Endothelial cell (in vitro differentiated cells): ENCODE measurements at regions not wholly inside any gene's neighbourhood (a gene's known extent, or its start where the extent isn't known, plus 50 kb on each side); places are given as distances from the start of the nearest gene placed in this dataset.
"Not testable (repeated sequence)": the region's sequence is repeated elsewhere in the genome, so short reads cannot be mapped to it uniquely, and the experiment has no call there.

Experiments
- DNase-seq: peaks from one replicate; pipeline ENCODE4 v3.0.0; 2021; ENCODE audit warnings: low spot score
- H3K27ac Mint-ChIP-seq: one replicate; pipeline ENCODE4 v1.8.0; 2021; ENCODE audit warnings: mixed read lengths, inconsistent platforms; ENCODE audit not compliant: unreplicated experiment
- H3K27me3 Mint-ChIP-seq: one replicate; pipeline ENCODE4 v1.8.0; 2021; ENCODE audit warnings: mild to moderate bottlenecking, moderate library complexity, mixed read lengths, inconsistent platforms; ENCODE audit not compliant: unreplicated experiment
- H3K36me3 Mint-ChIP-seq: one replicate; pipeline ENCODE4 v1.8.0; 2021; ENCODE audit warnings: mild to moderate bottlenecking, low read depth, mixed read lengths, inconsistent platforms; ENCODE audit not compliant: unreplicated experiment
- H3K4me1 Mint-ChIP-seq: one replicate; pipeline ENCODE4 v1.8.0; 2021; ENCODE audit warnings: mild to moderate bottlenecking, mixed read lengths, inconsistent platforms; ENCODE audit not compliant: unreplicated experiment
- H3K4me3 Mint-ChIP-seq: one replicate; pipeline ENCODE4 v1.8.0; 2021; ENCODE audit warnings: mild to moderate bottlenecking, mixed read lengths, inconsistent platforms; ENCODE audit not compliant: unreplicated experiment
- H3K9me3 Mint-ChIP-seq: one replicate; pipeline ENCODE4 v1.8.0; 2021; ENCODE audit warnings: mixed read lengths, inconsistent platforms; ENCODE audit not compliant: unreplicated experiment
- TF ChIP-seq, protein P1 (sequence below): fragments of 200-600 bp; sonication (generic); IDR thresholded peaks from one replicate; pipeline ENCODE4 v1.5.0; 2021; ENCODE audit warnings: antibody characterized with exemption; ENCODE audit not compliant: unreplicated experiment

DNA sequence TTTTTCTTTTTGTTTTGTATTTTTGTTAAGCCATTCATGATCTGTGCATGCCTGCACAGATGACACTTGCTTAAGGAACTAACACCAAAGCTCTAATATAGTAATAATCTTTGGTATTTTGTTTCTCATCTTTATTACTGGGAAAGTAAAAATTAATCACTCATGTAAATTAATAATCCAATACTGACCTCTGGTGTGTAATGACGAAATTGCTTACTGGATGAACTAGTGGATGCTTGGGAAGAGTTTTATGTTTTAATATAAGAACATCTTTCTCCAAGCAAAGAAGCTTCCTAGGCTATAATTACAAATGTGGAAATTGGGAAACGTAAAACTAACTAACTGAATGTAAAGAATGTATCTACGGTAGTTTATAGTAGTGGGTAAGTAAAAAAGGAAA, 147.9 kb downstream of the POTEC start:
- H3K27ac Mint-ChIP-seq, H3K27me3 Mint-ChIP-seq, H3K9me3 Mint-ChIP-seq, H3K4me1 Mint-ChIP-seq, H3K36me3 Mint-ChIP-seq, H3K4me3 Mint-ChIP-seq, DNase-seq: not testable (repeated sequence)
- TF ChIP-seq, protein P1, sequence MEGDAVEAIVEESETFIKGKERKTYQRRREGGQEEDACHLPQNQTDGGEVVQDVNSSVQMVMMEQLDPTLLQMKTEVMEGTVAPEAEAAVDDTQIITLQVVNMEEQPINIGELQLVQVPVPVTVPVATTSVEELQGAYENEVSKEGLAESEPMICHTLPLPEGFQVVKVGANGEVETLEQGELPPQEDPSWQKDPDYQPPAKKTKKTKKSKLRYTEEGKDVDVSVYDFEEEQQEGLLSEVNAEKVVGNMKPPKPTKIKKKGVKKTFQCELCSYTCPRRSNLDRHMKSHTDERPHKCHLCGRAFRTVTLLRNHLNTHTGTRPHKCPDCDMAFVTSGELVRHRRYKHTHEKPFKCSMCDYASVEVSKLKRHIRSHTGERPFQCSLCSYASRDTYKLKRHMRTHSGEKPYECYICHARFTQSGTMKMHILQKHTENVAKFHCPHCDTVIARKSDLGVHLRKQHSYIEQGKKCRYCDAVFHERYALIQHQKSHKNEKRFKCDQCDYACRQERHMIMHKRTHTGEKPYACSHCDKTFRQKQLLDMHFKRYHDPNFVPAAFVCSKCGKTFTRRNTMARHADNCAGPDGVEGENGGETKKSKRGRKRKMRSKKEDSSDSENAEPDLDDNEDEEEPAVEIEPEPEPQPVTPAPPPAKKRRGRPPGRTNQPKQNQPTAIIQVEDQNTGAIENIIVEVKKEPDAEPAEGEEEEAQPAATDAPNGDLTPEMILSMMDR, result peak; percentile 12

DNA sequence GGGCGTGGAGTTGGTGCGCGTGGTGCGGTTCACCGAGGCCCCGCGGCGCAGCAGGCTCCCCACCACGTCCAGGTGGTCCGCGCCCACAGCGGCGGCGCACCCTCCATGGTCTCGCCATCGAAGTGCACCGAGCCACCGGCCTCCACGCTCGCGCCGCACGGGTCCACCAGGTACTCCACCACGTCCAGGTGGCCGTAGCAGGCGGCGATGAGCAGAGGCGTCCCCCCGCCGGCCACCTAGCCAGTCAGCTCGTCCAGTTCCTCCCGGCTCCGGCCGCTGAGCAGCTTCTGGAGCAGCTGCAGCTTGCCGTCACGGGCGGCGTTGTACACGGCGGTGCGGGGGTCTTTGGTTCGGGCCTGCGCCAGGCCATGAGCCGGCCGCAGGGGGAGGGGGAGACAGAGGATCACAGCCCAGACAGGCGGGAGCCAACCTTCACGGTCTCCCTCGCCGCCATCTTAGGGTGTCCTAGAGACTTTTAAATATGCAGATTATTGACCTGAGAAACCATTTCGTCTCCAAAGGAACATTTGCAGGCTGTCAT, 149.8 kb downstream of the POTEC start:
- not testable (repeated sequence) for H3K4me1 Mint-ChIP-seq, H3K27me3 Mint-ChIP-seq, H3K9me3 Mint-ChIP-seq

DNA sequence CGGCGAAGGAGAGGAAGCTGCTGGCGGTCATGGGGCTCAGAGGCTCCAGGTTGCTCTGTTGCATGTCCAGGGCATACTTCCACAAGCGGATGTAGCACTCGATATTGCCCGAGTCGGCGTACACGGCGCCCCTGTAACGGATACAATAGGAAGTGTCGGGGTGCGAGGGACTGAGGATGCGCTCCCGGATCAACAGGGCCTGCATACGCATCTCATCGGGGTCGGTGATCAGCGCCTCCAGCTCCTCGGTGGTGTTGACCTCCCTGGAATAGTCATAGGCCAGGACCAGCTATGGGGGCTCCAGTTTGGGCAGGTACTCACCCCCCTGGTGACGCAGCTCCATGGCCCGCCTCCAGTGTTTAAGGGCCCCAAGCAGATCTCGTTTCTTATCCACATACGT, 150.8 kb downstream of the POTEC start:
- H3K27ac Mint-ChIP-seq, DNase-seq, H3K27me3 Mint-ChIP-seq, H3K9me3 Mint-ChIP-seq, H3K4me1 Mint-ChIP-seq, H3K36me3 Mint-ChIP-seq, H3K4me3 Mint-ChIP-seq: not testable (repeated sequence)

More for the DNA sequence above, 149.8 kb downstream of the POTEC start:
- DNase-seq, H3K36me3 Mint-ChIP-seq, H3K4me3 Mint-ChIP-seq, H3K27ac Mint-ChIP-seq: not testable (repeated sequence)

DNA sequence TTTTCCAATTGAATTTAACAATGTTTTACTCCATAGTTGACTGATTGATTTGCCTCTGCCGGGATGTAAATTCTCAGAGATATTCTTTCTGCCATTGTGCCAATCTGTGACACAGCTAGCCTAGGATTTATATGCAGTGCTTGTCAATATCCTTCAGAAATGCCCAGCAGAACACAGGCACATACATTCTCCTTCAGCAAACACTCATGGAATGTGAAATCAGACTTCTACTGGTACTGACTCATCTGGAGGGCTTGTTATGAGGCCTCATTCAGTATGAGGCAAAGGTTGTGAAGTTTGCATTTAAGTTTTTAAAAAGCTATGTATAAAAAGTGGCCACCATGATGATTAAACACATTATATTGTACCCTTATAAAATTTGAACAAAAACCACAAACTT, 158.4 kb downstream of the POTEC start:
- not testable (repeated sequence) for DNase-seq

DNA sequence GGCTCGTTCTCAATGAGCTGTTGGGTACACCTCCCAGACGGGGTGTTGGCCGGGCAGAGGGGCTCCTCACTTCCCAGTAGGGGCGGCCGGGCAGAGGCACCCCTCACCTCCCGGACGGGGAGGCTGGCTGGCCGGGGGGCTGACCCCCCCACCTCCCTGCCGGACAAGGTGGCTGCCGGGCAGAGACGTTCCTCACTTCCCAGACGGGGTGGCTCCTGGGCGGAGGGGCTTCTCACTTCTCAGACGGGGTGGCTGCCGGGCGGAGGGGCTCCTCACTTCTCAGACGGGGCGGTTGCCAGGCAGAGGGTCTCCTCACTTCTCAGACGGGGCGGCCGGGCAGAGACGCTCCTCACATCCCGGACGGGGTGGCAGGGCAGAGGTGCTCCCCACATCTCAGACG, 160.7 kb downstream of the POTEC start:
- not testable (repeated sequence) for H3K4me3 Mint-ChIP-seq, H3K9me3 Mint-ChIP-seq, DNase-seq, H3K36me3 Mint-ChIP-seq, H3K27ac Mint-ChIP-seq, H3K4me1 Mint-ChIP-seq, H3K27me3 Mint-ChIP-seq

More for the DNA sequence above, 158.4 kb downstream of the POTEC start:
- H3K36me3 Mint-ChIP-seq, H3K4me1 Mint-ChIP-seq, H3K27ac Mint-ChIP-seq, H3K4me3 Mint-ChIP-seq, H3K9me3 Mint-ChIP-seq, H3K27me3 Mint-ChIP-seq: not testable (repeated sequence)

DNA sequence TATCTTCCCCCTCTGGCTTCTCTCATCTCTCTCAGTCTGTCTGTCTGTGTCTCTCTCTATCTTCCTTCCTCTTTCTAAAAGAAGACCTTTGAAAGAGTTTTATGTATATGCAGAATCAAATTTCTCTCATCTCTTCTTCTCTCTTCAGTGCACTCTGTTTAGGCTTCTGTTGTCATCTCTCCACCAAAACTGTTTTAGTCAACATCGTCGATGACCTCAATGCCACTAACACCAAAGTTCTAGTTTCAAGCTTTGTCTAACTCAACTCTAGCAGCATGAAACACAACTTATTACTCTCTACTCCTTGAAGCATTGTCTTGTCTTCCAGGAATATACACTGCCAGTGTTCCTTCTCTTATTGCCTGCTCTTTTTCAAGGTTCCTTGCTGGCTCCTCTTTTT, 163.9 kb downstream of the POTEC start:
- H3K4me3 Mint-ChIP-seq, H3K9me3 Mint-ChIP-seq, H3K27ac Mint-ChIP-seq, DNase-seq, H3K36me3 Mint-ChIP-seq, H3K27me3 Mint-ChIP-seq, H3K4me1 Mint-ChIP-seq: not testable (repeated sequence)

DNA sequence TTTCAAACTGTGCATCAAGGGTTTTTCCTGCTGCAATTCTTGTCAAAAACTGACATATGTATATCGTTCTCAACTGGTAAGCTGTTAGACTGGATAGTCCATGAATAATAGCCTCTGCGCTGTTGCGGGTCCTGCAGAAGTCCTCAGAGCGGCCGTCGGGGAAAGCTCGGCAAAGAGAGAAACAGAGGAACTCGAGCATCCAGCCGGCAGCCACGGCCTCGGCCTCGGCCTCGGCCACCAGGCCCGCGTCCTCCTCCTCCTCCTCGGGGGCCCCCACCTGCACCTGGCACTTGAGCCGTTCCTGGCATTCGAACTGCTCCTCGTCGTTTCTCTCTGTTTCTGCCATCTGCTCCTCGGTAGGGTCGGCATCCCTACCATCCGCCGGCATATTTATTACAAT, 165.0 kb downstream of the POTEC start:
- DNase-seq, H3K4me1 Mint-ChIP-seq, H3K4me3 Mint-ChIP-seq, H3K36me3 Mint-ChIP-seq, H3K27me3 Mint-ChIP-seq, H3K9me3 Mint-ChIP-seq, H3K27ac Mint-ChIP-seq: not testable (repeated sequence)

DNA sequence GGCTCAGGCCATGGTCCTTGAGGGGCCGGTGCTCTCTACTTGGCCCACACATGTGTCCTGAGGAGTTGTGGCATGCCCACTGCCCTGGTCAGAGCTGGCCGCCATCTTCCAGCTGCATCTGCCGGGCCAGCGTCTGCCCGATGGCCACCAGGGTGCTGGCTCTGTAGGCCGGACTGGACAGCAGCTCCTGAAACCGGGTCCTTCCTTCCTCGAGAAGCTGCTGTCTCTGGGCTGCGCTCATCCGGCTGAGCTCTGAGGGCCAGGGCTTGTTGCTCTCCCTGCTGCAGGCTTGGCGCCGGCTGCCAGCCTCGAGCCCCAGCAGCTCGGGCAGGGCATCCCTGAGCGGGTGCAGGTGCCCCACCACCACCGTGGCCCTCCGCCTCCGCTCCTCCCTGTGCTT, 182.1 kb downstream of the POTEC start:
- H3K9me3 Mint-ChIP-seq, result peaks cover 13% of the 10 kb centered on the region
- H3K27ac Mint-ChIP-seq, H3K27me3 Mint-ChIP-seq, H3K4me1 Mint-ChIP-seq, DNase-seq, H3K4me3 Mint-ChIP-seq, H3K36me3 Mint-ChIP-seq: not testable (repeated sequence)

DNA sequence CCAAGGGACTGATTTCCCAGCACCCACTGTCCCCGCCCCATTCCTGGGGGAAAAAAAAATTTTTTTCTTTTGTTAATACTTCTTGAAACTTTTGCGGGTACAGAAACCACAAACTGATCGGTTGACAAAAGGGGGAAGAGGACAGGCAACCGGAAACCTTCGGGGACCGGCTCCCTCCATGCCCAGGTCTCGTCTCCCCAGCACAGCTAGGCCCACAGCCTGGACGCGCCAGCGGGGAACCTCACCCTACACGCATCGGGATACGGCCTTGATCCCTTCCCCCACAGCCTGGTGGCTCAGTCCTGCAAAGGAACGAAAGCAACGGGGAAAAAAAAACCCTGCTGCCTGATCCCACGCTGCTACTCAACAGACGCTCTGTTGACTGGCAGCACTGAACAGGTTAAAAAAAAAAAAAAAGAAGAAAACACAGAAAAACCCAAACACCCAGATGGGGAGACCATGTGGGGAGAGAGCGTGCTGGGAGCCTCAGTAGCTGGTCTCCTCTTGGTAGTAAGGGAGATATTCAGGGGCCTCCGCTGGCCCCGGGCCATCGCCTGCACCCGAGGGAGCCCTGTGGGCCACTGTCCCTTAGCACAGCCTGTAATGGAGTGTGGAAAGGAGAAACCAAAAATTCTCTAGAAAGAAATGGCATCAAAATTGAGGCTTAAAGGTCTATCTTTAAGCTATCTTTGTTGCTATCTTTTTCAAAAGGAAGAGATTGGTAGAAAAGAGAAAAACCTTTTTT, 185.7 kb downstream of the POTEC start:
- not testable (repeated sequence) for DNase-seq, H3K27ac Mint-ChIP-seq, H3K36me3 Mint-ChIP-seq, H3K27me3 Mint-ChIP-seq, H3K4me3 Mint-ChIP-seq, H3K4me1 Mint-ChIP-seq
- H3K9me3 Mint-ChIP-seq, result peaks cover 13% of the 10 kb centered on the region

DNA sequence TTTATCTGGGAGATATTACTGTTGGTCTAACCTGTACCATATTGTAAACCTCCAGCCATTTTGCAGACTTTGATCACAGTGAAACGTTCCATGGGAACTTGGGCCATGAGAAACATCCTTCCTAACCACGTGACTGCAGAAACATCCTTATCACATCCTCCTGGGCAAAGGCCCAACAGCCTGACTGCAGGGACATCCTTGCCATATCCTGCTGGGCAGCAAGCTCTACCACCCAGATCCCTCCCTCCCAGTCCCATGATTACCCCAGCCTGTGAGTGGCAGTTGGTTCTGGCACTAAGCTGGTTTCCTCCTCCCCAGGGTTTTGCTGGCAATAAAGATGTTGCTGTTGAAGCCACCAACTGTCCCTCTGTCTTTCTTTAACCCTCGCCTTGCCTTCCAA, 201.2 kb downstream of the POTEC start:
- H3K4me3 Mint-ChIP-seq, H3K36me3 Mint-ChIP-seq, H3K4me1 Mint-ChIP-seq, H3K9me3 Mint-ChIP-seq, H3K27ac Mint-ChIP-seq, H3K27me3 Mint-ChIP-seq, DNase-seq: not testable (repeated sequence)

DNA sequence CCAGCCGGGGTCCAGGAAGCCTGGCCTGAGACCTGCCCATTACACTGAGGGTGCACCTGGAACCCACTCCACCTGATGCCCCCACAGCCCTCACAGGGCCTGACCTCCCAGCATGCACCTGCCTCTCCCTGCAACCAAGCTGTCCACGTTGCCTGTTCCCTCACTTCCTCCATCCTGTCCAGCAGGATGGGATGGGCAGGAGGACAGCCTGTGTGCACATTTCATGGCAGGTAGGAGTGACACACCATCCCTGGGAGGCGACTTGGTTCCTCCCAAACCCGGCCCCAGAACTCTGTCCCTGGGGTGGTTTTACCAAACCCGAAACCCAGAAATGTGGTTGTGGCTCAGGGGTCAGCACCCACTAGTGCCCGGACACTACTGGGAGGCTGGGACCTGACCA, 203.8 kb upstream of the ZNF519 start:
- not testable (repeated sequence) for H3K4me1 Mint-ChIP-seq, H3K27ac Mint-ChIP-seq, H3K4me3 Mint-ChIP-seq, H3K9me3 Mint-ChIP-seq, H3K36me3 Mint-ChIP-seq, DNase-seq
- H3K27me3 Mint-ChIP-seq, result peaks cover 13% of the 10 kb centered on the region
